ENCODE measurements at regions not wholly inside any gene's neighbourhood (a gene's known extent, or its start where the extent isn't known, plus 50 kb on each side); places are given as distances from the start of the nearest gene placed in this dataset.

DNA sequence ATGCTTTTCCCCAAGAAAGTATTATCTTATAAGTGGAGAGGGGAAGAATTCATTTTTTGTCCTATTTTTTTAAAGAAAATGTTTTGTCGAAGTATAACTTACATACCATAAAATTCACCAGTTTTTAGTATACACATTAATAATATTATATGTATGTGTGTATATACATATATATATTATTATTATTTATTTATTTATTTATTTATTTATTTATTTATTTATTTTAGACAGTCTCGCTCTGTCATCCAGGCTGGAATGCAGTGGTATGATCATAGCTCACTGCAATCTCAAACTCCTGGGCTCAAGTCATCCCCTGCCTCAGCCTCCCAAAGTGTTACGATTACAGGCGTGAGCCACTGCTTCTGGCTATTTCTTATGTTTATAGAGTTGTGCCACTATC is 334.1 kb downstream of the ZNF674 start:
- Histone ChIP-seq H3K14ac (ENCODE audit: insufficient read depth, low read length) (no peak overlapping the region), H3K56ac (ENCODE audit: insufficient read length, low read depth, low read length) (no peak overlapping the region), H3K23me2 (ENCODE audit: insufficient read length, low read depth, low read length, poor library complexity, severe bottlenecking) (no peaks in the 10 kb centered on the region), H4K5ac (ENCODE audit: insufficient read length, low read depth, low read length) (no peak overlapping the region), H3K4me1 (ENCODE audit: insufficient read depth, low read length) (no peaks in the 10 kb centered on the region), H2AK5ac (ENCODE audit: insufficient read length, low read length) (no peak overlapping the region), H2BK120ac (ENCODE audit: low read depth, low read length, poor library complexity, severe bottlenecking) (no peak overlapping the region), H3K79me2 (ENCODE audit: insufficient read depth, low read length) (no peaks in the 10 kb centered on the region), H3K18ac (ENCODE audit: insufficient read length, low read depth, low read length) (no peak overlapping the region), H3T11ph (ENCODE audit: low read length) (no peak overlapping the region), H3K4ac (ENCODE audit: low read depth, low read length) (no peak overlapping the region), H3K27ac (ENCODE audit: insufficient read length, low read depth, low read length) (no peak overlapping the region), H2BK5ac (ENCODE audit: insufficient read length, low read length) (no peak overlapping the region), H3K9ac (ENCODE audit: extremely low read depth, insufficient read length, low read length) (no peak overlapping the region), H4K20me1 (ENCODE audit: control insufficient read depth, insufficient read depth, insufficient read length) (no peaks in the 10 kb centered on the region), H2AFZ (ENCODE audit: low read length) (no peak overlapping the region), H2BK15ac (ENCODE audit: low read depth, low read length) (no peak overlapping the region), H4K91ac (ENCODE audit: insufficient read length, low read depth, low read length) (no peak overlapping the region), H3K4me2 (ENCODE audit: insufficient read depth, insufficient read length, low read length) (no peak overlapping the region), H3K23ac (ENCODE audit: insufficient read length, low read depth, low read length) (no peak overlapping the region), H3K9me3 (ENCODE audit: control insufficient read depth, low read depth, low read length) (no peaks in the 10 kb centered on the region), H2BK20ac (ENCODE audit: low read depth, low read length, poor library complexity, severe bottlenecking) (no peak overlapping the region), H3K27me3 (ENCODE audit: insufficient read depth, low read length) (no peaks in the 10 kb centered on the region), H4K8ac (replicated peaks; ENCODE audit: insufficient read length, low read depth, low read length) (no peak overlapping the region), H3K79me1 (ENCODE audit: insufficient read depth, low read depth, low read length, poor library complexity, severe bottlenecking) (no peaks in the 10 kb centered on the region), H2BK12ac (ENCODE audit: insufficient read length, low read depth, low read length) (no peak overlapping the region)
- Mint-ChIP-seq H3K9me3 (peaks cover 45 to 58% of the 10 kb centered on the region in 2 experiments), H3K4me1 (peaks cover 12 to 17% of the 10 kb centered on the region in 2 experiments; a peak in 3 of 4 replicates), H3K4me3 (no peak overlapping the region), H3K36me3 (ENCODE audit: insufficient read depth in 1 of 3, low read depth in 3 of 3) (peaks cover 0 to 2% (median 2%) of the 10 kb centered on the region in 3 experiments; a peak in 3 of 7 replicates), H3K27ac (no peak overlapping the region), H3K27me3 (ENCODE audit: low read depth) (no peaks in the 10 kb centered on the region; the same call in 1 of the 2 replicates)
- TF ChIP-seq, protein P1, sequence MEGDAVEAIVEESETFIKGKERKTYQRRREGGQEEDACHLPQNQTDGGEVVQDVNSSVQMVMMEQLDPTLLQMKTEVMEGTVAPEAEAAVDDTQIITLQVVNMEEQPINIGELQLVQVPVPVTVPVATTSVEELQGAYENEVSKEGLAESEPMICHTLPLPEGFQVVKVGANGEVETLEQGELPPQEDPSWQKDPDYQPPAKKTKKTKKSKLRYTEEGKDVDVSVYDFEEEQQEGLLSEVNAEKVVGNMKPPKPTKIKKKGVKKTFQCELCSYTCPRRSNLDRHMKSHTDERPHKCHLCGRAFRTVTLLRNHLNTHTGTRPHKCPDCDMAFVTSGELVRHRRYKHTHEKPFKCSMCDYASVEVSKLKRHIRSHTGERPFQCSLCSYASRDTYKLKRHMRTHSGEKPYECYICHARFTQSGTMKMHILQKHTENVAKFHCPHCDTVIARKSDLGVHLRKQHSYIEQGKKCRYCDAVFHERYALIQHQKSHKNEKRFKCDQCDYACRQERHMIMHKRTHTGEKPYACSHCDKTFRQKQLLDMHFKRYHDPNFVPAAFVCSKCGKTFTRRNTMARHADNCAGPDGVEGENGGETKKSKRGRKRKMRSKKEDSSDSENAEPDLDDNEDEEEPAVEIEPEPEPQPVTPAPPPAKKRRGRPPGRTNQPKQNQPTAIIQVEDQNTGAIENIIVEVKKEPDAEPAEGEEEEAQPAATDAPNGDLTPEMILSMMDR (conservative IDR thresholded peaks at IDR 0.05), result no peak
- no peak for DNase-seq
- WGBS (ENCODE audit: extremely low coverage, insufficient read length, low lambda C conversion rate), result no CpG with 5 or more reads among the region's 4 CpGs
